HCT116 (cell line): ENCODE measurements at regions not wholly inside any gene's neighbourhood (a gene's known extent, or its start where the extent isn't known, plus 50 kb on each side); places are given as distances from the start of the nearest gene placed in this dataset.
"Not testable (repeated sequence)": the region's sequence is repeated elsewhere in the genome, so short reads cannot be mapped to it uniquely, and the experiment has no call there.

ENCODE experiments used
- ATAC-seq: fragments of 200-7000 bp; cut with Tn5 transposase; 2 replicates; pipeline ENCODE4 v1.9.1; 2020; ENCODE audit warnings: mild to moderate bottlenecking, moderate library complexity
- BruUV-seq: library from RNA; stranded (reverse); fragments of 400-500 nt; replicated peaks from 2 replicates; lab custom pipeline; 2021; lab: Mats Ljungman, UMichigan
- CTCF ChIA-PET: fragments of 300-600 bp; sonication (Branson Sonifier 250); formaldehyde crosslinking; loops from one replicate; lab custom pipeline; 2021; ENCODE audit warnings: antibody characterized with exemption; lab: Charles Lee
- POLR2A ChIA-PET: fragments of 300-600, 350-600 bp; sonication (Branson Sonifier 250); formaldehyde crosslinking; loops from one replicate; lab custom pipeline; 2021; ENCODE audit warnings: antibody characterized with exemption; lab: Charles Lee
- RAD21 ChIA-PET, 2 experiments: fragments of 300-600 bp; sonication (Branson Sonifier 250); formaldehyde crosslinking; loops; one replicate each; lab custom pipeline; 2023; ENCODE audit warnings: low total read pairs in 2 of 2; ENCODE audit not compliant: uncharacterized antibody in 2 of 2, unreplicated experiment in 2 of 2, low non-redundant PET in 1 of 2; lab: Charles Lee
- DNase-seq: peaks from one replicate; pipeline ENCODE4 v3.0.0-alpha.2; 2010; ENCODE audit warnings: low read depth, low spot score
- H2AFZ ChIP-seq: fragments of 200-600 bp; shearing (Covaris generic), sonication (generic); 2 replicates; pipeline ENCODE4 v1.6.1; 2017; ENCODE audit warnings: low read depth, mixed run types, mixed read lengths, antibody characterized with exemption, low read length; ENCODE audit not compliant: poor library complexity, severe bottlenecking
- H3K27ac ChIP-seq: 2 replicates; pipeline ENCODE4 v1.5.1; 2012; ENCODE audit warnings: low read depth, low read length
- H3K27me3 ChIP-seq: fragments of 200-600 bp; sonication (generic); 2 replicates; pipeline ENCODE4 v1.6.1; 2016; ENCODE audit warnings: mixed run types, low read length, mixed read lengths; ENCODE audit not compliant: insufficient read depth
- H3K36me3 ChIP-seq, 2 experiments: fragments of 200-500 bp in 1 of 2; fragments of 200-600 bp in 1 of 2; sonication (Bioruptor generic) in 1 of 2; sonication (generic) in 1 of 2; 2 replicates each; pipeline versions ENCODE4 v1.5.1 to v1.6.1; 2014 to 2016; ENCODE audit warnings: low read length in 2 of 2, inconsistent platforms in 1 of 2, mixed read lengths in 1 of 2, mixed run types in 1 of 2; ENCODE audit not compliant: insufficient read depth in 2 of 2, control insufficient read depth in 1 of 2
- H3K4me1 ChIP-seq, 2 experiments: fragments of 200-600 bp in 1 of 2; sonication (generic) in 1 of 2; 2 replicates each; pipeline versions ENCODE4 v1.5.1 to v1.6.1; 2012 to 2017; ENCODE audit warnings: low read length in 2 of 2, inconsistent platforms in 1 of 2, mild to moderate bottlenecking in 1 of 2, mixed read lengths in 1 of 2, mixed run types in 1 of 2, moderate library complexity in 1 of 2; ENCODE audit not compliant: insufficient read depth in 2 of 2, control insufficient read depth in 1 of 2
- H3K4me2 ChIP-seq: fragments of 200-600 bp; sonication (generic); 2 replicates; pipeline ENCODE4 v1.6.1; 2017; ENCODE audit warnings: mixed run types, low read length, mixed read lengths
- H3K4me3 ChIP-seq, 2 experiments: fragments of 200-600 bp in 1 of 2; sonication (generic) in 1 of 2; replicated peaks in 1 of 2; 2 replicates each; pipeline ENCODE4 v1.5.1; 2011 to 2016; ENCODE audit warnings: low read length in 2 of 2, control low read depth in 1 of 2, low read depth in 1 of 2, mild to moderate bottlenecking in 1 of 2, mixed read lengths in 1 of 2, mixed run types in 1 of 2
- H3K79me2 ChIP-seq: fragments of 200-600 bp; sonication (generic); 2 replicates; pipeline ENCODE4 v1.6.1; 2017; ENCODE audit warnings: mild to moderate bottlenecking, mixed run types, low read length, moderate library complexity, mixed read lengths; ENCODE audit not compliant: insufficient read depth
- H3K9ac ChIP-seq: fragments of 200-600 bp; sonication (generic); 2 replicates; pipeline ENCODE4 v1.6.1; 2016; ENCODE audit warnings: low read length, mixed read lengths
- H3K9me2 ChIP-seq: fragments of 200-600 bp; sonication (generic), shearing (Covaris generic); 2 replicates; pipeline ENCODE4 v1.6.1; 2017; ENCODE audit warnings: mixed run types, mild to moderate bottlenecking, moderate library complexity; ENCODE audit not compliant: insufficient read depth
- H3K9me3 ChIP-seq, 2 experiments: fragments of 200-500 bp in 1 of 2; fragments of 200-600 bp in 1 of 2; sonication (Bioruptor generic) in 1 of 2; sonication (generic) in 1 of 2; 2 replicates each; pipeline ENCODE4 v1.6.1; 2014 to 2017; ENCODE audit warnings: low read length in 2 of 2, mixed read lengths in 2 of 2, inconsistent platforms in 1 of 2, low read depth in 1 of 2, mild to moderate bottlenecking in 1 of 2, mixed run types in 1 of 2, moderate library complexity in 1 of 2; ENCODE audit not compliant: control insufficient read depth in 1 of 2, insufficient read depth in 1 of 2
- H4K20me1 ChIP-seq: fragments of 200-600 bp; sonication (generic), shearing (Covaris generic); 2 replicates; pipeline ENCODE4 v1.6.1; 2017; ENCODE audit warnings: mixed run types, mild to moderate bottlenecking, moderate library complexity; ENCODE audit not compliant: insufficient read depth
- CTCF ChIP-seq, 3 experiments: fragments of 200-600 bp in 1 of 3; sonication (generic) in 1 of 3; IDR thresholded peaks in 2 of 3; conservative IDR thresholded peaks in 1 of 3; 2 replicates each; pipeline ENCODE4 v1.5.1; 2012 to 2017; ENCODE audit warnings: low read depth in 2 of 3, low read length in 2 of 3, antibody characterized with exemption in 1 of 3, borderline replicate concordance in 1 of 3, control low read depth in 1 of 3, mild to moderate bottlenecking in 1 of 3, mixed read lengths in 1 of 3, mixed run types in 1 of 3, moderate library complexity in 1 of 3; ENCODE audit not compliant: insufficient read depth in 1 of 3
- intact Hi-C: fragments of 100-400 bp; cut with micrococcal nuclease; formaldehyde crosslinking; loops from 2 replicates; pipeline ENCODE4 v1.10.0; 2022
- TF ChIP-seq, protein P1 (sequence below): IDR thresholded peaks from 2 replicates; pipeline ENCODE4 v1.6.1; 2012; ENCODE audit warnings: low read depth

- TF ChIP-seq, protein P1, sequence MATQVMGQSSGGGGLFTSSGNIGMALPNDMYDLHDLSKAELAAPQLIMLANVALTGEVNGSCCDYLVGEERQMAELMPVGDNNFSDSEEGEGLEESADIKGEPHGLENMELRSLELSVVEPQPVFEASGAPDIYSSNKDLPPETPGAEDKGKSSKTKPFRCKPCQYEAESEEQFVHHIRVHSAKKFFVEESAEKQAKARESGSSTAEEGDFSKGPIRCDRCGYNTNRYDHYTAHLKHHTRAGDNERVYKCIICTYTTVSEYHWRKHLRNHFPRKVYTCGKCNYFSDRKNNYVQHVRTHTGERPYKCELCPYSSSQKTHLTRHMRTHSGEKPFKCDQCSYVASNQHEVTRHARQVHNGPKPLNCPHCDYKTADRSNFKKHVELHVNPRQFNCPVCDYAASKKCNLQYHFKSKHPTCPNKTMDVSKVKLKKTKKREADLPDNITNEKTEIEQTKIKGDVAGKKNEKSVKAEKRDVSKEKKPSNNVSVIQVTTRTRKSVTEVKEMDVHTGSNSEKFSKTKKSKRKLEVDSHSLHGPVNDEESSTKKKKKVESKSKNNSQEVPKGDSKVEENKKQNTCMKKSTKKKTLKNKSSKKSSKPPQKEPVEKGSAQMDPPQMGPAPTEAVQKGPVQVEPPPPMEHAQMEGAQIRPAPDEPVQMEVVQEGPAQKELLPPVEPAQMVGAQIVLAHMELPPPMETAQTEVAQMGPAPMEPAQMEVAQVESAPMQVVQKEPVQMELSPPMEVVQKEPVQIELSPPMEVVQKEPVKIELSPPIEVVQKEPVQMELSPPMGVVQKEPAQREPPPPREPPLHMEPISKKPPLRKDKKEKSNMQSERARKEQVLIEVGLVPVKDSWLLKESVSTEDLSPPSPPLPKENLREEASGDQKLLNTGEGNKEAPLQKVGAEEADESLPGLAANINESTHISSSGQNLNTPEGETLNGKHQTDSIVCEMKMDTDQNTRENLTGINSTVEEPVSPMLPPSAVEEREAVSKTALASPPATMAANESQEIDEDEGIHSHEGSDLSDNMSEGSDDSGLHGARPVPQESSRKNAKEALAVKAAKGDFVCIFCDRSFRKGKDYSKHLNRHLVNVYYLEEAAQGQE, result no peak
- no peak for TF ChIP-seq CTCF (IDR thresholded peaks at IDR 0.05 in 2 of 3, conservative IDR thresholded peaks at IDR 0.05 in 1 of 3; ENCODE audit: borderline replicate concordance in 1 of 3, insufficient read depth in 1 of 3, low read depth in 2 of 3, low read length in 2 of 3)
- TF ChIP-seq, all 23 proteins: peak for 0
Observed at GRCh38 chr4:127469959-127470809, 162.6 kb upstream of the INTU start (continued).

DNA sequence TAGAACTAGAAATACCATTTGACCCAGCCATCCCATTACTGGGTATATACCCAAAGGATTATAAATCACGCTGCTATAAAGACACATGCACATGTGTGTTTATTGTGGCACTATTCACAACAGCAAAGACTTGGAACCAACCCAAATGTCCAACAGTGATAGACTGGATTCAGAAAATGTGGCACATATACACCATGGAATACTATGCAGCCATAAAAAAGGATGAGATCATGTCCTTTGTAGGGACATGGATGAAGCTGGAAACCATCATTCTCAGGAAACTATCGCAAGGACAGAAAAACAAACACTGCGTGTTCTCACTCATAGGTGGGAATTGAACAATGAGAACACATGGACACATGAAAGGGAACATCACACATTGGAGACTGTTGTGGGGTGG, 154.5 kb upstream of the INTU start:
- DNase-seq, POLR2A ChIA-PET, H3K9ac ChIP-seq, H4K20me1 ChIP-seq, H3K4me3 ChIP-seq, H3K9me2 ChIP-seq, H2AFZ ChIP-seq, CTCF ChIA-PET, BruUV-seq, H3K36me3 ChIP-seq, H3K9me3 ChIP-seq, H3K27ac ChIP-seq, H3K4me2 ChIP-seq, intact Hi-C loops, H3K4me1 ChIP-seq, ATAC-seq, H3K27me3 ChIP-seq, H3K79me2 ChIP-seq, RAD21 ChIA-PET: not testable (repeated sequence)
